ENCODE measurements at regions not wholly inside any gene's neighbourhood (a gene's known extent, or its start where the extent isn't known, plus 50 kb on each side); places are given as distances from the start of the nearest gene placed in this dataset.

GRCh38 chr6:149198265-149198664 is 119.2 kb upstream of the TAB2 start:
- TF ChIP-seq POLR2A (IDR thresholded peaks at IDR 0.05): no peak
- TF ChIP-seq EP300 (IDR thresholded peaks at IDR 0.05): no peak
- no peak for TF ChIP-seq CTCF (IDR thresholded peaks at IDR 0.05)
- Histone ChIP-seq H3K36me3 (no peaks in the 10 kb centered on the region), H3K27me3 (no peaks in the 10 kb centered on the region), H3K9me3 (no peaks in the 10 kb centered on the region), H3K4me3 (no peak overlapping the region), H3K27ac (no peak overlapping the region), H3K4me1 (ENCODE audit: insufficient read depth) (peaks cover 5% of the 10 kb centered on the region)
- WGBS, 3 donors: 80 to 96% (median 96%) methylated on average over 3 of the region's 3 CpGs
- intact Hi-C loops (cut with DNase I): no loop called here
- no peak for DNase-seq

- WGBS, 3 donors: 29 to 83% (median 82%) methylated on average over 1 of the region's 1 CpG
- TF ChIP-seq POLR2A (IDR thresholded peaks at IDR 0.05) (no peak), EP300 (IDR thresholded peaks at IDR 0.05) (no peak), CTCF (IDR thresholded peaks at IDR 0.05) (no peak)
- H3K27me3 ChIP-seq: no peaks in the 10 kb centered on the region
- no peak for DNase-seq
- intact Hi-C loops (cut with DNase I): no loop called here
- no peak overlapping the region for H3K27ac ChIP-seq
- H3K4me3 ChIP-seq: no peak overlapping the region
- H3K4me1 ChIP-seq (ENCODE audit: insufficient read depth): no peaks in the 10 kb centered on the region
- no peaks in the 10 kb centered on the region for H3K36me3 ChIP-seq
- no peaks in the 10 kb centered on the region for H3K9me3 ChIP-seq
Measured at GRCh38 chr6:149200282-149200945, 117.1 kb upstream of the TAB2 start.

- Histone ChIP-seq H3K4me1 (ENCODE audit: insufficient read depth) (no peaks in the 10 kb centered on the region), H3K27me3 (no peaks in the 10 kb centered on the region), H3K27ac (no peak overlapping the region), H3K4me3 (no peak overlapping the region), H3K9me3 (no peaks in the 10 kb centered on the region), H3K36me3 (no peaks in the 10 kb centered on the region)
- WGBS, 3 donors: 71 to 85% (median 80%) methylated on average over 7 of the region's 7 CpGs
- no peak for TF ChIP-seq POLR2A (IDR thresholded peaks at IDR 0.05)
- DNase-seq: no peak
- intact Hi-C loops (cut with DNase I): no loop called here
Measured at GRCh38 chr6:149201068-149201655, 116.3 kb upstream of the TAB2 start.

GRCh38 chr6:149202100-149202499 is 115.4 kb upstream of the TAB2 start:
- WGBS, 3 donors: 92 to 96% (median 94%) methylated on average over 4 of the region's 4 CpGs
- intact Hi-C loops (cut with DNase I): no loop called here
- H3K27ac ChIP-seq: no peak overlapping the region
- no peaks in the 10 kb centered on the region for H3K9me3 ChIP-seq
- TF ChIP-seq CTCF (IDR thresholded peaks at IDR 0.05) (no peak), EP300 (IDR thresholded peaks at IDR 0.05) (no peak), POLR2A (IDR thresholded peaks at IDR 0.05) (no peak)
- no peak overlapping the region for H3K4me3 ChIP-seq
- no peaks in the 10 kb centered on the region for H3K36me3 ChIP-seq
- H3K4me1 ChIP-seq (ENCODE audit: insufficient read depth): no peaks in the 10 kb centered on the region
- no peaks in the 10 kb centered on the region for H3K27me3 ChIP-seq
- DNase-seq: no peak

DNA sequence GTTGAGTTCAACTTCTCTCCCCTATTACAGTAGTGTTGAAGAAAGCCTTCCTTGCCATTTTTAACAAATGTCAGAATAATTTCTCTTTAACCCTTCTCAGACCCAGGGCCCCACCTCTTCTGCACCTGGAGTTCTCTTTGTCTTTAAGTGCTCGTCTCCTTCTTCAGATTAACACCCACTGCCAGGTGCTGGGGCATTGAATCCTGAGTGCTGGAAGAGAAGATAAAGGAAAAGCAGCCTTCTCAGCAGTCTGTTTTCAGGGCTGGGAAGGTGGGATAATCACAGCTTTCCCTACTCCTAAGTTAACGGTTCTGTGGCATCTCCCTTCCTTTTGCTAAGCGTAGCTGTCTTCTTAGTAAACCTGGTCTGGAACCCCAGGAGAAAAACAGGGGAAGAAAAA is 114.6 kb upstream of the TAB2 start:
- H3K4me1 ChIP-seq (ENCODE audit: insufficient read depth): no peaks in the 10 kb centered on the region
- intact Hi-C loops (cut with DNase I): no loop called here
- no peaks in the 10 kb centered on the region for H3K9me3 ChIP-seq
- no peak overlapping the region for H3K27ac ChIP-seq
- no peaks in the 10 kb centered on the region for H3K27me3 ChIP-seq
- no peak overlapping the region for H3K4me3 ChIP-seq
- WGBS, 3 donors: 87 to 95% (median 93%) methylated on average over 3 of the region's 3 CpGs
- no peaks in the 10 kb centered on the region for H3K36me3 ChIP-seq
- no peak for TF ChIP-seq POLR2A (IDR thresholded peaks at IDR 0.05)
- TF ChIP-seq CTCF (IDR thresholded peaks at IDR 0.05): no peak
- no peak for TF ChIP-seq EP300 (IDR thresholded peaks at IDR 0.05)
- DNase-seq: no peak
